Left ventricle myocardium inferior (tissue), 1 donor: ENCODE measurements at regions not wholly inside any gene's neighbourhood (a gene's known extent, or its start where the extent isn't known, plus 50 kb on each side); places are given as distances from the start of the nearest gene placed in this dataset.

ENCODE experiments used
- DNase-seq: peaks from one replicate; pipeline ENCODE4 v3.0.0-alpha.2; 2020
- H3K27ac ChIP-seq: fragments of 200-600 bp; replicated peaks from 2 replicates; pipeline ENCODE4 v1.8.0; 2021
- H3K27me3 ChIP-seq: fragments of 200-600 bp; 2 replicates; pipeline ENCODE4 v1.8.0; 2021; ENCODE audit warnings: low read depth
- H3K36me3 ChIP-seq: fragments of 200-600 bp; 2 replicates; pipeline ENCODE4 v1.8.0; 2021
- H3K4me1 ChIP-seq: fragments of 200-600 bp; 2 replicates; pipeline ENCODE4 v1.8.0; 2021
- H3K4me3 ChIP-seq: fragments of 200-600 bp; 2 replicates; pipeline ENCODE4 v1.8.0; 2021; ENCODE audit warnings: mild to moderate bottlenecking, moderate library complexity
- H3K9me3 ChIP-seq: fragments of 200-600 bp; replicated peaks from 2 replicates; pipeline ENCODE4 v1.8.0; 2021
- CTCF ChIP-seq: fragments of 200-600 bp; IDR thresholded peaks from 2 replicates; pipeline ENCODE4 v1.8.0; 2021; ENCODE audit warnings: antibody characterized with exemption, mild to moderate bottlenecking, borderline replicate concordance
- intact Hi-C: fragments of 100-400 bp; cut with micrococcal nuclease; formaldehyde crosslinking; loops from one replicate; pipeline ENCODE4 v1.11.0; 2022
- donor health status: DM: no; HTN: yes; CAD: no; lungs with severe emphysema.

GRCh38 chr13:44281252-44282000, 92.2 kb upstream of the SERP2 start:
- no peak for DNase-seq
- Histone ChIP-seq H3K27me3 (no peaks in the 10 kb centered on the region), H3K27ac (no peak overlapping the region), H3K36me3 (no peaks in the 10 kb centered on the region), H3K4me3 (no peak overlapping the region), H3K9me3 (no peaks in the 10 kb centered on the region), H3K4me1 (peaks cover 15% of the 10 kb centered on the region)
- intact Hi-C loops = no loop called here
- TF ChIP-seq CTCF = no peak

- H3K4me3 ChIP-seq = no peak overlapping the region
- DNase-seq = no peak
- no peak for TF ChIP-seq CTCF
- H3K27ac ChIP-seq = no peak overlapping the region
- H3K27me3 ChIP-seq = no peaks in the 10 kb centered on the region
- no peaks in the 10 kb centered on the region for H3K9me3 ChIP-seq
- no peaks in the 10 kb centered on the region for H3K36me3 ChIP-seq
- H3K4me1 ChIP-seq = peaks cover 5% of the 10 kb centered on the region
- intact Hi-C loops = no loop called here
Measured at GRCh38 chr13:44283600-44283999, 90.0 kb upstream of the SERP2 start.

- Histone ChIP-seq H3K36me3 (no peaks in the 10 kb centered on the region), H3K27ac (no peak overlapping the region), H3K4me1 (peaks cover 9% of the 10 kb centered on the region), H3K9me3 (no peaks in the 10 kb centered on the region), H3K27me3 (no peaks in the 10 kb centered on the region), H3K4me3 (no peak overlapping the region)
- DNase-seq = no peak
- intact Hi-C loops = no loop called here
- no peak for TF ChIP-seq CTCF
Measured at GRCh38 chr13:44287958-44288357, 85.7 kb upstream of the SERP2 start.

- Histone ChIP-seq H3K27me3 (no peaks in the 10 kb centered on the region), H3K4me1 (peaks cover 46% of the 10 kb centered on the region), H3K4me3 (no peak overlapping the region), H3K36me3 (no peaks in the 10 kb centered on the region), H3K9me3 (no peaks in the 10 kb centered on the region), H3K27ac (peak overlapping the region; percentile 22)
- no peak for TF ChIP-seq CTCF
- intact Hi-C loops = no loop called here
- no peak for DNase-seq
Measured at GRCh38 chr13:44292545-44292944, 81.1 kb upstream of the SERP2 start.

GRCh38 chr13:44293374-44293773, 80.2 kb upstream of the SERP2 start:
- no peak for TF ChIP-seq CTCF
- no peaks in the 10 kb centered on the region for H3K27me3 ChIP-seq
- peak overlapping the region; percentile 37 for H3K27ac ChIP-seq
- H3K9me3 ChIP-seq = no peaks in the 10 kb centered on the region
- H3K4me1 ChIP-seq = peaks cover 50% of the 10 kb centered on the region
- intact Hi-C loops = no loop called here
- no peak for DNase-seq
- no peaks in the 10 kb centered on the region for H3K36me3 ChIP-seq
- H3K4me3 ChIP-seq = no peak overlapping the region
